ENCODE measurements at regions not wholly inside any gene's neighbourhood (a gene's known extent, or its start where the extent isn't known, plus 50 kb on each side); places are given as distances from the start of the nearest gene placed in this dataset.

- TF ChIP-seq CTCF (IDR thresholded peaks at IDR 0.05) (no peak), POLR2A (IDR thresholded peaks at IDR 0.05) (no peak)
These were observed 240.8 kb upstream of the PIK3C3 start for GRCh38 chr18:41713969-41714825.

Data from Peyer's patch (tissue), 4 donors.